ENCODE measurements at regions not wholly inside any gene's neighbourhood (a gene's known extent, or its start where the extent isn't known, plus 50 kb on each side); places are given as distances from the start of the nearest gene placed in this dataset.
"Not testable (repeated sequence)": the region's sequence is repeated elsewhere in the genome, so short reads cannot be mapped to it uniquely, and the experiment has no call there.

DNA sequence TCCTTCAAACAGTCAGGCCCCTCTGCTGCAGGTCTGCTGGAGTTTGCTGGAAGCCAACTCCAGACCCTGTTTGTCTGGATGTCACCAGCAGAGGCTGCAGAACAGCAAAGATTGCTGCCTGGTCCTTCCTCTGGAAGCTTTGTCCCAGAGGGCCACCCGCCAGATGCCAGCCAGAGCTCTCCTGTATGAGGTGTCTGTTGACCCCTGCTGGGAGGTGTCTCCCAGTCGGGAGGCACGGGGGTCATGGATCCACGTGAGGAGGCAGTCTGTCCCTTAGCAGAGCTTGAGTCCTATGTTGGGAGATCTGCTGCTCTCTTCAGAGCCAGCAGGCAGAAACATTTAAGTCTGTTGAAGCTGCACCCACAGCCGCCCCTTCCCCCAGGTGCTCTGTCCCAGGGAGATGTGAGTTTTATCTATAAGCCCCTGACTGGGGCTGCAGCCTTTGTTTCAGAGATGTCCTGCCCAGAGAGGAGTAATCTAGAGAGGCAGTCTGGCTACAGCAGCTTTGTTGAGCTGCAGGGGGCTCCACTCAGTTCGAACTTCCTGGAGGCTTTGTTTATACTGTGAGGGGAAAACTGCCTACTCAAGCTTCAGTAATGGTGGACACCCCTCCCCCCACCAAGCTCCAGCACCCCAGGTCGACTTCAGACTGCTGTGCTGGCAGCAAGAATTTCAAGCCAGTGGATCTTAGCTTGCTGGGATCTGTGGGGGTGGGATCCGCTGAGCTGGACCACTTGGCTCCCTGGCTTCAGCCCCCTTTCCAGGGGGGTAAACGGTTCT, 72.1 kb downstream of the OGFRL1 start:
- DNase-seq: not testable (repeated sequence)

DNA sequence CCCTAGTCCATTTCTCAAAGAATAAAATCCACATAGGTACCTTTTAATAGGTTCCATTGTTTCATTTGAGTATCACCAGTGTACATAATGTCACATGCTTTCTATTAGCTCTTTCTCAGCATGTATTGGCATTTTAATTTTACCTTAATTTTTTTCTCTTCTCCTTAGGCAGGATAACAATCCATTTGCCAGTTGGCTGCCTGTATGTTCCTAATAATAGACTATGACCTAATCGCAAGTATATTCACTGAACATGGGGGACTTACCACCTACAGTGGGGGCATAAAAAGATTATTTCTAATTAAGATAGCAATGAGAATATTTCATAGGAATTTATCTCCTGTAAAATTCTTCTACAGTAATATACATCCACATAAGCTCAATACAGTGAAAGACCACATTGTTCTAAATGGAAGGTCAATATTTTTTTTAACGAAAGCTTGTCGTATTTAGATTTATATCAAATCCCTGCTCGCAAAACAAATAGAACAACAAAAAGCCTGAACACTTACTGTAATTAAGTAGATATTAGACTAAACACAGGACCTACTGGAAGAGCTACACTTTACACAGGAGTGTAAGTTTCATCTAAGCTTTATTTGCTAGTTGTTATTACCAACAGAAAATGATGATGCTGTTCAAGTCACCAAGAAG, 76.4 kb downstream of the OGFRL1 start:
- no peak for DNase-seq

DNA sequence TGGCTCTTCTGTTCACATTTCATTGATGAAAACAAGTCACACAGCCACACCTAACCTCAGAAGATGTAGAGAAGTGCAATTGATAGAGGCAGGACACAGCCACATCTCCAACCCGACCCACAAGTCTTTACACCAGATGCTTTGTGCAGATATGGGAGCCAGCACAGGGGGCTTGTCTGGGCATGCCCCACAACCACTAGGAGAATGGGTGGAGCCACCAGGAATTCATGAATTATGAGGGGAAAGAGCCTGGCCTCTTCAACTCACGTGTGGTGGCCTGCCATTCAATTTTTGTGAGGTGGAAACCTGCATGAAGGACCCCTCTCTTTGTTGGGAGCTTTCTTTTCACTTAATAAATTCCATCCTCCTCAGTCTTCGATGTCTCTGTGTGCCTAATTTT, 79.1 kb downstream of the OGFRL1 start:
- peak in 1 of 5 experiments; percentile 35 for DNase-seq

DNA sequence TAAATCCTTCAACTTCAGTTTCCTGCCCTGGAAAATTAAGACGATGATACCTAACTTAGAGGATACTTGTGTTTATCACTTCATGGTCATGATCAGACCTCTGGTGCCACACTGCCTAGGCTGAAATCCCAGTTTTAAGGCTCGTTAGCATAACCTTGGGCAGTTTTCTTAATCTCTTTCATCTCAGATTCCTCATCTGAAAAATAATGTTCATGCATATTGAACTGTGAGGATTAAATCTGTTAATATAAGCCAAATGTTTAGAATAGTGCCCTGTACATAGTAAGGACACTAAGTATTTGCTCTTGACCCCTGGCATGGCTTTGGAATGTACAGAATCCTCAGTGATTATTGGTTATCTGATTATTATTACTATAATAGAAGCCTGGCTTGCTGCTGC, 79.7 kb downstream of the OGFRL1 start:
- no peak for DNase-seq

DNA sequence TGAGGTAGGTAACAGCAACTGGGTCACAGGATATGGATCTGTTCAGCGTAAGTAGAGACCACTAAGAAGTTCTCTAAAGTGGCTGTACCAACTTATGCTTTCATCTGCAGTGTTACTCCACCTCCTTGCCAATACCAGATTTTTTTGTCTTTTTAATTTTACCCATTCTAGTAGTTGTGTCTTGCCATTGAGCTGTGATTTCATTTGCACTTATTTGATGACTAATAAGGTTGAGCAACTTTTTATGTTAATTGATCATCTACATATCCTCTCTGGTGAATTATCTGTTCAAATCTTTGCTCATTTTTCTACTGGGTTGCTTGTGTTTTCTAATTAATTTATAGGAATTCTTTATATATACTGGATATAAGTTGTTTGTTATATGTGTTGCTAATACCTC, 82.9 kb downstream of the OGFRL1 start:
- DNase-seq: no peak

DNA sequence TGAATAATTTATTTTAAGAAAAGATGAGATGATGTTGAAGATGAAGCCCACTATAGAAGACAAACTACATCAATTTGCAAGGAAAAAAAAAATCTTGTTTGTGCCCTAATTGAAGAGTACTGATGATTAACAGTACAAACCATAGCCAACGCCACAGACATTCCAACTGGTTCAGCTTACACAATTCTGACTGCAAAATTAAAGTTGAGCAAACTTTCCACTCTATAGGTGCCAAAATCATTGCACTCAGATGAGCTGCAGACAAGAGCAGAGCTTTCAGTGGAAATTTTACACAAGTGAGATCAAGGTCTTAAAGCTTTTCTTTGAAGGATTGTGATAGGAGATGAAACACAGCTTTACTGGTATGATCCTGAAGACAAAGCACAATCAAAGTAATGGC, 85.3 kb downstream of the OGFRL1 start:
- no peak for DNase-seq

DNA sequence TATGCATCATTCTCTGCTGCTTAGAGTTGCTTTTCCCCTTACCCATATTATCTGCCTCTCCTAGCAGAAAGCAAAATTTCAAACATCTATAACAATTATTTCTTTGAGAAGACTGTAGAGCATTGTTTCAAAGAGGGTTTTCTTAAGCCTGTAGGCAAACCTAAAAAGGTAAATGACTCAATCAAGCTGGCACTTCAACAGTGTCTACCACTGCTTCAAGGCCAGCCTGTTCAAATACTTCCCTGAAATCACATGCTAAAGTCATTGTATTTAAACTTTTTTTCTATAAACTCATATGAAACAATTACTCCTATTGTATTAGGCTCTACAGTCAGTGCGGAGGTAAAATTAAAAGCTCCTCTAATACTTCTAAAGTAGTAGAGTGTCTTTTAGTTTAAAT, 87.1 kb downstream of the OGFRL1 start:
- no peak for DNase-seq

DNA sequence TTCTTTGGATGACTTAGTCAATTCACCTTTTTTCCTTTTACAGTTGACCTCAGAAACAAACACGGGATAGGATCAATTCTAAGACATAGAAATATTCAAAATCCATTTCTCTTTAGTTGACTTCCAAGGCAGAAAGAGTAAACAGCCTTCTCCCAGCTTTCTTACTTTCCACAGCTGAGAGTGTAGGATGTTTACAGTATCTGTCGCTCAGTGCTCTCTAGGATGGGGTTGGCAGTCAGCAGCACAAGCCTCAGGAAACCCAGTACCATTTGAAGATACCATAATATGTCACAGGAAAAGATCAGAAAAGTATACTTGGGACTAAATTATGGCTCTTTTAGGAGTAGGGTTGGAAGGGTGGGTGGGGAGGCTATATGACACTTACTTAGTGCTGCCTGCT, 88.2 kb downstream of the OGFRL1 start:
- no peak for DNase-seq

DNA sequence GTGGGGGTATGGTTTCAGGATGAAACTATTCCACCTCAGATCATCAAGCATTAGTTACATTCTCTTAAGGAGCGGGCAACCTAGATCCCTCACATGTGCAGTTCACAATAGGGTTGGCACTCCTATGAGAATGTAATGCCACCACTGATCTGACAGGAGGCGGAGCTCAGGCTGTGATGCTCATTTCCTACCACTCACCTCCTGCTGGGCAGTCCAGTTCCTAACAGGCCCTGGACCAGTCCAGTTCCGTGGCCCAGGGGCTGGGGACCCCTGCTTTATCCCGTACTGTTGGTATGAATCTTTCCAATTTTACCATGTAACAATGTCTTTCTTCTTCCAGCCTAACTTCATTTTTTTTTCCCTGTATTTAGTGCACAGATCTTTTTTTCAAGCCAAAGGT, 94.9 kb downstream of the OGFRL1 start:
- DNase-seq: no peak

DNA sequence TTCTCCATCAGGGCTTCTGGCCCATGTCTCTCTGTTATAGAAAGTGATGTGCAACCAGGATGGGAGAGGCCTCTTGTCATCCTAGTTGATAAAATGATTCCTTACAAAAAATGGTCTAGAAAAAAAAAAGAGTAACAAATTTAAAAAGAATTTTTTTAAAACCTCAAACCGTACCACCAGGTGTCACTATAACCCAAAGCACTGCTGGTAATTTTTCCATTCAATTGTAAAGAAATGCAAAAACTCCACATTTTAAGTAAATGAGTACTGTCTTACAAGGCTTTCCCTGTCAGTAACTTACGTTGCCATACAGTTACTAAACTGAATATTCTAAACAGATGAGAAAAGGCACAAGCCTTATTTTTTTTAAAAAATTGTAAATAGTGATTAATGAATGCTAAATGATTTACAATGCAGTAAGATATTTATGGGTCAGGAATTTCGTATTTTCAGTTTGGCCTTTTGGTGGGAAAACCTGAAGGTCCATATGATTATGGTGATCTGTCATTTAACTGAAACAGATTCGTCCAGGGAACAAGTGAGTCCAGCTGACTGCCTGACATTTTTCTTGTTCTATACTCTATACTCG, 95.4 kb downstream of the OGFRL1 start:
- DNase-seq: peak in 1 of 5 experiments; percentile 10

DNA sequence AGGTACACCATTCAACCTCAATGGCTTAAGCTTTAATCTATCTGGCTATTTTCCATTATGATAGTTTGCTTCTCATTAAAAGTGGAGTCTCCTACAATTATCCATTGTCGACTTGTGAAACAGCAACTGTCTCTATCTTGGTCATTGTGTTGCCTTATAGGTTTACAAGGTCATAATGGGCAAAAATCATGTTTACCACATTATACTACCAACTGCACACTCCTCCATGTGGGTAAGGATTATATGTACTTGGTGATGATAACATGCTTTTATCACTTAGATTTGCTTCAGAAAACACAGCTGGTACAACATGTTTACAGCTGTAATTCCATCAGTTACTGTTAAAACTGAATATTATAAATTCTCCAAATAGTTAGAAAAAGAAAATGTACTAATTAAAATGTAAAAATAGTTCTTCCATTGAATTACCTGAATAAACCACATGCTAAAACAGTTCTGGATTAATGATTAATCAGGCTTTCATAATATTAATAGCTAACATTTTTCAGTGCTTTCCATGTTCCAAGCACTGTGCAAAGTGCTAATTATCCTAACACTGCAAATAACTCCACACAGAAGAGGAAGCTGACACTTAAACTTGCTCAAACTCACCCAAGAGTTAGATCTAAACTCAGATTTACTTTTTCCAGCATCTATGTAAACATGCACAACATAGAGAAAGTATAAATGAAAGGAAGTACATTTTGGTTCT, 96.7 kb downstream of the OGFRL1 start:
- no peak for DNase-seq

DNA sequence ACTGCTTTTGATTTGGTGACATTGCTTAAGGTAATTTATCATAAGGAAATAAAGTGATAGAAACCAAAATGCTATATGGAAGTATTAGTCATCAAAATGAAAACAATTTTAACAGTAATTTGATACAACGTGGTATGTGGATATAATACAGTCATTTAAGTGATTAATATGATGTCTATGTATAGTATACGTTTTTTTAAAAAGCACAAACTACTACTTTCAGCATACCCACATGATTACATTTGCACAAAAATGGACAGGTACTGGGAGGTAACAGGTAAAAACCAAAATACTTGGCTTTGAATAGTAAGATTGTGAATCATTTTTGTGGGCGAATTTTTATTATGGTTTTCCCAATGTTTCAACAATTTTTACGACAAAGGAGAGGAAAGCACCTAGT, 97.6 kb downstream of the OGFRL1 start:
- no peak for DNase-seq

DNA sequence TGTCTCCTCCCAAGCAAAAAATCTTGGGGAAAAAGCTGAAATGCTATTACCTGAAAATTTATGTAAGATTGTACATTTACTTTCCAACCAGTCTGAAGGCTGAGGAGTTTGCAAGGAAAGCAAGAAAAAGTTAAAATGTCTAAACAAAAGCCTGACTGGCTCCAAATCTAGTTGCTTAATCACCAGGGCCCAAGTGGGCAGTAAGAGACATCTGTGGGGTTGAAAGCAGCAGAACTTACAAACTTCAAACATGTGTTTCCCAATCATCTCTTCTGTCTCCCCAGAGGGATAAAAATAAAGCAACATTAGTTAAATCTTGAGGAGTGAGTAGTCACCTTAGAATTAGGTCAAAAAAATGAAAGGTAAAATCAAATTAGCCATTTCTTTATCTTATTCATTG, 98.6 kb downstream of the OGFRL1 start:
- no peak for DNase-seq

DNA sequence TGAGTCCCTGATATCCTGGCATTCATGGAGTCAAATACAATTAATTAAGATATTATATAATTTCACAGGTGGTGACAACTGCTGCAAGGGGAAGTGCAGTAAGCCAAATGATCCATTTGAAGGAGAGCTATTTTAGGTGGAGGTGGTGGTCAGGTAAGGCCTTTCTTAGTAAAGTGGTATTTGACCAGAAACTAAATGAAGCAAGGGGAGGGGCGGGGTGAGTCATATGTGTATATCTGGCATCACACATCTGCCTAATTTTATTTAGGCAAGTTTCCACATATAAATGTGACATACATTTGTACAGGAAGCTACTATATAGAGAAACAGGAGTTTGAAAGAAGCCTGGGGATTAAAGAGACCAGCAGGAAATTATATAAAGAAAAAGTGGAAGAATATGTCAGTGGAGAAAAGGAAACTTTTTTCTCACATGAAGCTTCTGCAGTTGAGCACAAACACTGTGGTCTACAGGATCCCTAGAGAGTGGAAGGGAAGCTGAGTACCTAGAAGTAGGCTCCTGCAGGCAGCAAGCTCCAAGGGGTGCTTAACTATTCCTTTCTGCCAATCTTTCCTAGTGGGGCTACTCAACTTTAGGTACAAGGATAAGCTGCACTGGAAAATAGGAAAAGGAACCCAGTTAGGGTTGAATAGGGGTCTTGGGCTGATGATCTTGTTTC, 99.6 kb downstream of the OGFRL1 start:
- DNase-seq: no peak

DNA sequence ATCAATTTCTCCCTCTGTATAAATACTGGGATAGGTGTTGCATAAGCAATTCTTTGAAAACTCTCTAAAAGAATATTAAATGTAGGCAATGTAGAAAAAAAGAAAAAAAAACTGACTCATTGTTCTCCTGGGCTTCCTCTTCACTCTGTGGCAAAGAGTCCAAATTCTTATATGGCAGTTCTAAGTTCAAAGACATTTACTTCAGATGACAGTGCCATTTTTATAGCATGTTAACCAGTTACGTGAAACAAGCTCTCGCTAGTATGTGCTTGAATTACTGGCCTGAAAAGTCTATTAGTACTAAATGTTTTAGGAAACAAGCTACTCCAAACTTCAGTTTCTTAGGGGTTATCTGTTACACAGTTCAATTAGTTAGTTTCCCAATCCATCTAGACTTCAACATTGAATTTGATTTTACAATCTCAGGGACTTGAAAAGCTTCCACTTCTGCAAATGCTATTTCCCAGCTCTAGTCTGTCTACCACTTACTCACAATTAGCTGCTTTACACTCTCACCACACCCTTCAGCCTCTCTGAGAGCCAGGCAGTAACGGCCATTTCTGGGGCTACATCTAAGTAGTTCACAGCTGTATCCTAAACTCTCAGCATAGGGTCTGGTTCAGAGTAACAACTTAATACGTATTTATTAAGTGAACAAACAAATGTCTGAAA, 100.4 kb downstream of the OGFRL1 start:
- DNase-seq: no peak

DNA sequence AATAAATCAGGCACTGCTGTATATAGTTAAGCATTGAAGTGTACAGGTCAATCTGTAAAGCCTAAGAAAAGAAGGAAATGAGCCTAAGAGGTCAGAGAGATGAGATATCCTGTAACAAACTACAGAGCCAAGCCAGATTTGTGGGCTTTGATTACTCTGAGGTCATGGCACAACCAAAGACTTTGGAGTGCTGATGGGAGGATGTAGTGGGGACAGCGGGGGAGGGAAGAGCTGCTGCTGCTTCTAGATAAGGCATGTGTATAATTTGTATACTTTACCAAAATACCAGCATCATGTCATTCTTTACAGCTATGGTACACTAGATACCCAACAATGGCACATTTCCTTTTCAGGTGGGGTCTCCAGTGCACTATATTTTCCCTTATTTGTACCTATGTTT, 102.5 kb downstream of the OGFRL1 start:
- no peak for DNase-seq

DNA sequence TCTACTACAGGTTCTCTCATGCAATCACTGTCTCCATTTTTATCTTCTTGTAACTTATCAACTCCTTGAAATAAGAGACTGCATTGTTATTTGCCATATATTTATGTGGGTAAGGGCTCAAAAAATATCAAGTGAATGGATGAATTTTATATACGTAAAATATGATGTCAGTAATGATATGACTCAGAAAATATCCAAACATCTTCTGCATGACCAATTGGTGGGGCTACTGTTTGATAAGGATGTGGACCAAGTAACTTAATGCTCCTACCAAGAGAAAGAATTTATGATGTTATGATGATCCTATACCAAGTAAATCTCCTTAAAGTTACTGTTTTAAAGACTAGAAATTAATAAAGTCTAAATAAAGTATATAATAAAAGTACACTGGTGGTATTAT, 103.7 kb downstream of the OGFRL1 start:
- DNase-seq: no peak

DNA sequence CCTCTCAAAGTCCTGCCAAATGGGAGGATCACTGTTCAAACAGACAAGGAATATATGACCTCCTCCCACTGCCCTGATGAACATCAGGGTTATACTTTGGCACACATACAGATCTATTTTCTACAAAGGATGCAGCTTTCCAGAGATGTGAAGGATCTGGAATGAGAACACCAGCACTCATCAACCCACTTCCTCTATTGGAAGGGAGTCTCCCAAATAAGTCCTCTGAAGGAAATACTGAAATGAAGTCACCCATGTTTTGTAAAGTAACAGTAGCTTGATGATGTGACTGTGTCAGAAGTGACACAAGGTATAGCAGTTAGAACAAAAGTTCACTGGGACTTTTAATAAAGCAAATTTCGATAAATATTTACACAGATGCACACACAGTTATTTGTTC, 104.9 kb downstream of the OGFRL1 start:
- no peak for DNase-seq

DNA sequence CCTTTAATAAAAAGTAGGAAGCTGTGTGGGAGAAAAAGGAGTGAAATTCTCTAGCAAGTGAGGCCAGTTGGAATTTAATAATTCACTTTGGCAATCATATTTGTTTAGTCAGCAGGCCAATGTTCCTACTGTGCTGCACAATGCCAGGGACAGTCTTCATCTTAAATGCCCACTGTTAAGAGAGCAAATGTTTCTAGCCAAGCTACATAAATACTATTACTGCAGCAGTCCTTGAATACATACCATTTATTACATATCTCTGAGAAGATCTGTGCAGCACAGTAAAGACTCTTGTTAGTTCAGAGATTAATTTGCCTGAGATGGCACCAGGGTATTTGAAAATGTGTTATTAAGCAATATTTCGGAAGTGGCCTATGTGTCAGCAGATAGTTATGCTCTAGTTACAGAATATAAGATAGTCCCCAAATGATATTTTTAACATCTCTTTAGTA, 105.4 kb downstream of the OGFRL1 start:
- DNase-seq: no peak

DNA sequence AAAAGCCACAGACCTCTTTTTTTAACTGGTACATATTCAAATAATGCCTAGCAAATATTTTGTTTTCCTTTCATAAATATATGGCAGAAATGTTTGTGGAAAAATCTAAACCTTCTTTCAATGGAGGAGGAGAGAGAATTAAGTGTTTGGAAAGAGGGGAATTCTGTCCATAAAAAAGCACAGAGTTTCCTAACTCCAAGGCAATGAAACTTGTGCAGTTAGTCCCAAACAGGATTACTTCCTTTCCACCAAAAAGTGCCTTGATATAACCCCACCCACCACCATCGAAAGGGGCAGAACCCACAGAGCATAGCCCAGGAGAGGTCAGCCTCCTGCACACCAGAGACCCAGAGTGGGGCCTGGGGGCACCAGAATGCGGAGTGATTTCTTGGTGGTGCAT, 106.3 kb downstream of the OGFRL1 start:
- no peak for DNase-seq

DNA sequence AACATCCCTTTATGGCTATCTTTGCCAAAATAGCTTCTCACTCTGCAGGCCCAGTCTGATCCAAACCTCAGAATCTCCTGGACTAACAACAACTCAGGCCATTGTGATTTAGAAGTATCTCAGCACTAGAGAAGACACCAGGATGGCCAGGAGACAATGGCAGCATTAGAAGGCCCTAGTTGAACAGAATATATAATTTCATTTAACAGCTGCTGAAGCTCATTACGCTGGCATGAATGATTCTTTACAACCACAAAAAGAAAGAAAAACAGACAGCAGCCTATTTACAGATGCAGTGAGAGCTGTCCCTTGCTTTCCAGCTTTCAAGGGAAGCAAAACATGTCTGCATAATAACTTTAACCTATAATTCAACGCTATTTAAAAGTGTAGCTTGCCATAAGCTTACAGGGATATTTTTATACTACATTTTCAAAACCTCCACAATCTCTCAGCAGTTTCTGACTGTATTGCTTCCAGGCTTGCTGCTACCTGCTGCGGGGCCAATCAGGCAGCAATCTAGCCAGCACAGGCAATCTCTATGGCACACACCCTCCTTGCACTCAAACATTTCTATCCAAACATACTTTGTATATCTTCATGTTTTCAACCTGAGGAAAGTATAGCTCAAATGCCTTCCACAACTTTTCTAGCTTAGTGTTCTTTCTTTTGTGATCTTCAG, 107.3 kb downstream of the OGFRL1 start:
- no peak for DNase-seq

DNA sequence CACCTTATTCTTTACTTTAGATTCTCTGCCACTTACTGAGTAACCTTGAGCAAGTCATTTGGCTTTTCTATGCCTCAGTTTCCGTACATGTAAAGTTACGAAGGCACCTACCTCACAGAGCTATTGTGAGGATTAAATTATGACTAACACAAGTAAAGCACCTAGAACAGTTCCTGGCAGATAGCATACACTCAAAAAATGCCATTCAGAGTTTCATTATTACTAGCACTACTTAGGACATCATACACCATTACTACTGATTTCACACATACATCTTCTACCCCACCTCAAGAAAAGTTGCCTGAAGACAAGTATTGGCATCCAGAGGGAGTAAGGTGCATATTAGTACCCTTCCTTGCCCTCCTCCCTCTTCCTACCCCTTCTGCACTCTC, 107.8 kb downstream of the OGFRL1 start:
- DNase-seq: peak in 1 of 5 experiments; percentile 42
